C4-2B (cell line): ENCODE measurements at regions not wholly inside any gene's neighbourhood (a gene's known extent, or its start where the extent isn't known, plus 50 kb on each side); places are given as distances from the start of the nearest gene placed in this dataset.

Experiments
- ZFX ChIP-seq: fragments of 450-650 bp; IDR thresholded peaks from 2 replicates; pipeline ENCODE4 v1.6.1; 2017
- TF ChIP-seq, protein P1 (sequence below): fragments of 450-650 bp; conservative IDR thresholded peaks from 2 replicates; pipeline ENCODE4 v1.5.1; 2017; ENCODE audit warnings: mild to moderate bottlenecking

DNA sequence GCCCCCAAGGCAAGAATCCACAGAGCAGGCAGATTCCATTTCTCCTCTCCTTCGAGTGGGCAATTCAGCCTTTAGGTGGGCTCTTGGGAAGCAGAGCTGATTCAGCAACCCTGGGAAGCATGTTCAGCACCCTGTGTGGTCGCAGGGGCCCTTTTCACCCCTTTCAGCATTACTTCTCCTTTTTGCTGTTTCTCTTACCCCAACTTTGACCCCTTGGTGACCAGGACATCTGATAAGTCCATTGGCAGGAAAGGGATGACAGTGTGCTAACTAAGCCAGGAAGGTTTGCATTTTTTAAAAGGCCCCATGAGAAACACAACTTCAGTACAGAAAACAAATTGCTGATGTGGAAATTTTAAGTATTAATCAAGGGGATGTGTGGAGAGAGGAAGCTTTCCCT lies 283.7 kb upstream of the NRP1 start:
- TF ChIP-seq, protein P1, sequence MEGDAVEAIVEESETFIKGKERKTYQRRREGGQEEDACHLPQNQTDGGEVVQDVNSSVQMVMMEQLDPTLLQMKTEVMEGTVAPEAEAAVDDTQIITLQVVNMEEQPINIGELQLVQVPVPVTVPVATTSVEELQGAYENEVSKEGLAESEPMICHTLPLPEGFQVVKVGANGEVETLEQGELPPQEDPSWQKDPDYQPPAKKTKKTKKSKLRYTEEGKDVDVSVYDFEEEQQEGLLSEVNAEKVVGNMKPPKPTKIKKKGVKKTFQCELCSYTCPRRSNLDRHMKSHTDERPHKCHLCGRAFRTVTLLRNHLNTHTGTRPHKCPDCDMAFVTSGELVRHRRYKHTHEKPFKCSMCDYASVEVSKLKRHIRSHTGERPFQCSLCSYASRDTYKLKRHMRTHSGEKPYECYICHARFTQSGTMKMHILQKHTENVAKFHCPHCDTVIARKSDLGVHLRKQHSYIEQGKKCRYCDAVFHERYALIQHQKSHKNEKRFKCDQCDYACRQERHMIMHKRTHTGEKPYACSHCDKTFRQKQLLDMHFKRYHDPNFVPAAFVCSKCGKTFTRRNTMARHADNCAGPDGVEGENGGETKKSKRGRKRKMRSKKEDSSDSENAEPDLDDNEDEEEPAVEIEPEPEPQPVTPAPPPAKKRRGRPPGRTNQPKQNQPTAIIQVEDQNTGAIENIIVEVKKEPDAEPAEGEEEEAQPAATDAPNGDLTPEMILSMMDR: no peak
- no peak for TF ChIP-seq ZFX
